ENCODE measurements at regions not wholly inside any gene's neighbourhood (a gene's known extent, or its start where the extent isn't known, plus 50 kb on each side); places are given as distances from the start of the nearest gene placed in this dataset.

DNA sequence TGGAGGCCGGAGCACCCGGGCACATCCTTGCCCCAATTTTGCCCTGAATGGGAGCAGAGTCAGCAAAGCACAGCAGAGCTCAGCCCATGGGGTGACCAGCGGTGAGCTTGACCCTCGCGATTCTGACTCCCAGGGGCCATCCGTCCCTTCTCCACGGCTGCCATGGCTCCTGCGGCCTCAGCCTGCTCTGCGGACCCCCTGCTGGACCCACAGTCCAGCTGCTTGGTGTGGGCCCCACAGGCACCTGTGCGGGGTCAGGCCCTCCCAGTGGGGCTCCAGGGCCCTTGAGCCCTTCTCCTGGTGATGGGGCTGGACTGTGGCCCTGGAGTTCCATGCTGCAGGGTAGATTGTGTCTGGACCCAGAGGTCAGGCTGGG lies 144.2 kb downstream of the ENGASE start:
- Histone ChIP-seq H4K20me1 (ENCODE audit: insufficient read depth) (no peaks in the 10 kb centered on the region), H3F3A (ENCODE audit: insufficient read depth, low read length, poor library complexity, severe bottlenecking) (no peaks in the 10 kb centered on the region), H3K36me3 (ENCODE audit: insufficient read depth, low read length) (no peaks in the 10 kb centered on the region), H3K9me3 (ENCODE audit: low read length) (no peaks in the 10 kb centered on the region), H3K27ac (ENCODE audit: low read length) (no peak overlapping the region), H2AFZ (ENCODE audit: low read depth, low read length) (no peak overlapping the region), H3K4me2 (ENCODE audit: low read length) (no peak overlapping the region), H3K4me3 (ENCODE audit: low read length) (no peak overlapping the region), H3K79me2 (replicated peaks; ENCODE audit: insufficient read depth, low read length) (no peaks in the 10 kb centered on the region), H3K27me3 (ENCODE audit: insufficient read depth, low read depth, low read length) (no peaks in the 10 kb centered on the region), H3K9me2 (ENCODE audit: insufficient read depth, low read length) (no peaks in the 10 kb centered on the region), H3K9ac (ENCODE audit: low read length) (no peak overlapping the region)
- no peak for TF ChIP-seq SMC3 (conservative IDR thresholded peaks at IDR 0.05; ENCODE audit: poor library complexity)
- TF ChIP-seq POLR2AphosphoS5 (IDR thresholded peaks at IDR 0.05) = no peak
- no peak for TF ChIP-seq TAF1 (IDR thresholded peaks at IDR 0.05; ENCODE audit: low read depth)
- TF ChIP-seq, protein P1, sequence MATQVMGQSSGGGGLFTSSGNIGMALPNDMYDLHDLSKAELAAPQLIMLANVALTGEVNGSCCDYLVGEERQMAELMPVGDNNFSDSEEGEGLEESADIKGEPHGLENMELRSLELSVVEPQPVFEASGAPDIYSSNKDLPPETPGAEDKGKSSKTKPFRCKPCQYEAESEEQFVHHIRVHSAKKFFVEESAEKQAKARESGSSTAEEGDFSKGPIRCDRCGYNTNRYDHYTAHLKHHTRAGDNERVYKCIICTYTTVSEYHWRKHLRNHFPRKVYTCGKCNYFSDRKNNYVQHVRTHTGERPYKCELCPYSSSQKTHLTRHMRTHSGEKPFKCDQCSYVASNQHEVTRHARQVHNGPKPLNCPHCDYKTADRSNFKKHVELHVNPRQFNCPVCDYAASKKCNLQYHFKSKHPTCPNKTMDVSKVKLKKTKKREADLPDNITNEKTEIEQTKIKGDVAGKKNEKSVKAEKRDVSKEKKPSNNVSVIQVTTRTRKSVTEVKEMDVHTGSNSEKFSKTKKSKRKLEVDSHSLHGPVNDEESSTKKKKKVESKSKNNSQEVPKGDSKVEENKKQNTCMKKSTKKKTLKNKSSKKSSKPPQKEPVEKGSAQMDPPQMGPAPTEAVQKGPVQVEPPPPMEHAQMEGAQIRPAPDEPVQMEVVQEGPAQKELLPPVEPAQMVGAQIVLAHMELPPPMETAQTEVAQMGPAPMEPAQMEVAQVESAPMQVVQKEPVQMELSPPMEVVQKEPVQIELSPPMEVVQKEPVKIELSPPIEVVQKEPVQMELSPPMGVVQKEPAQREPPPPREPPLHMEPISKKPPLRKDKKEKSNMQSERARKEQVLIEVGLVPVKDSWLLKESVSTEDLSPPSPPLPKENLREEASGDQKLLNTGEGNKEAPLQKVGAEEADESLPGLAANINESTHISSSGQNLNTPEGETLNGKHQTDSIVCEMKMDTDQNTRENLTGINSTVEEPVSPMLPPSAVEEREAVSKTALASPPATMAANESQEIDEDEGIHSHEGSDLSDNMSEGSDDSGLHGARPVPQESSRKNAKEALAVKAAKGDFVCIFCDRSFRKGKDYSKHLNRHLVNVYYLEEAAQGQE (IDR thresholded peaks at IDR 0.05; ENCODE audit: borderline replicate concordance) = no peak
- TF ChIP-seq EZH2 (IDR thresholded peaks at IDR 0.05; ENCODE audit: borderline replicate concordance, insufficient read depth, low read length, poor library complexity, severe bottlenecking) = no peak
- TF ChIP-seq MXI1 (conservative IDR thresholded peaks at IDR 0.05; ENCODE audit: poor library complexity, severe bottlenecking) = no peak
- TF ChIP-seq, protein P2, sequence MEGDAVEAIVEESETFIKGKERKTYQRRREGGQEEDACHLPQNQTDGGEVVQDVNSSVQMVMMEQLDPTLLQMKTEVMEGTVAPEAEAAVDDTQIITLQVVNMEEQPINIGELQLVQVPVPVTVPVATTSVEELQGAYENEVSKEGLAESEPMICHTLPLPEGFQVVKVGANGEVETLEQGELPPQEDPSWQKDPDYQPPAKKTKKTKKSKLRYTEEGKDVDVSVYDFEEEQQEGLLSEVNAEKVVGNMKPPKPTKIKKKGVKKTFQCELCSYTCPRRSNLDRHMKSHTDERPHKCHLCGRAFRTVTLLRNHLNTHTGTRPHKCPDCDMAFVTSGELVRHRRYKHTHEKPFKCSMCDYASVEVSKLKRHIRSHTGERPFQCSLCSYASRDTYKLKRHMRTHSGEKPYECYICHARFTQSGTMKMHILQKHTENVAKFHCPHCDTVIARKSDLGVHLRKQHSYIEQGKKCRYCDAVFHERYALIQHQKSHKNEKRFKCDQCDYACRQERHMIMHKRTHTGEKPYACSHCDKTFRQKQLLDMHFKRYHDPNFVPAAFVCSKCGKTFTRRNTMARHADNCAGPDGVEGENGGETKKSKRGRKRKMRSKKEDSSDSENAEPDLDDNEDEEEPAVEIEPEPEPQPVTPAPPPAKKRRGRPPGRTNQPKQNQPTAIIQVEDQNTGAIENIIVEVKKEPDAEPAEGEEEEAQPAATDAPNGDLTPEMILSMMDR (IDR thresholded peaks at IDR 0.05; ENCODE audit: poor library complexity, severe bottlenecking) = no peak
- no peak for TF ChIP-seq EP300 (conservative IDR thresholded peaks at IDR 0.05; ENCODE audit: poor library complexity, severe bottlenecking)
- no peak for TF ChIP-seq RAD21 (conservative IDR thresholded peaks at IDR 0.05)

DNA sequence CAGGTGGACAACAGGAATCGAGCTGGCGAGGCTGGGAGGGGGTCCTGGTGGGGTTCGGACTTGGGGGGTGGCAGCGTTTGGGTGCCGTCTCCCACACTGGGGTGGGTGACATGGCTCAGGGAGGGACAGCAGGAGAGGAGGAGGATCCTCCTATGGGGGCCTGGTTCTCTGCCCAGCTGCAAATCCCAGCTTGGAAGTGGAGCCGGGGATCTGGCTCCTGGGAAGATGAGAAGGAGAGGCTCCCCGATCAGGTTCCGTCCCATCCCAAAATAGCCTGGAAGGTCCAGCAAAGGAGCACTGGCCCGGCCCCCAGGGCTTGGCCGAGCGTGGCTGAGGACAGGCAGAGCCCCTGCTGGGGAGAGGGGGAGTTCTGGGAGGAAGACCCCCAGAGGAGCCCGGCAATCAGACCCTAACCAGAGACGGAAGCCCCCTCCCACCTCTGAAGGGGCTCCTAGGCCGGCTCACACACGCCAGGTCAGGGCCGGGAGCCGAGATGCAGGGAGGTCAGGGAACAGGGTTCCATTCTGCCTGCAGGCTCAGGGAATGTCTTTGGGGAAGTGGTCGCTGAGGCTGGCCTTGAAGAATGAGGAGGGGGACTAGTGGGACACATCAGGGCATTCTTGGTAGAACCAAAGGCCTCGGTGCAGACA lies 143.7 kb downstream of the ENGASE start:
- H3F3A ChIP-seq (ENCODE audit: insufficient read depth, low read length, poor library complexity, severe bottlenecking) = no peaks in the 10 kb centered on the region
- no peak overlapping the region for H2AFZ ChIP-seq (ENCODE audit: low read depth, low read length)
- H3K9me2 ChIP-seq (ENCODE audit: insufficient read depth, low read length) = no peaks in the 10 kb centered on the region
- H3K79me2 ChIP-seq (replicated peaks; ENCODE audit: insufficient read depth, low read length) = no peaks in the 10 kb centered on the region
- H3K9me3 ChIP-seq (ENCODE audit: low read length) = no peaks in the 10 kb centered on the region
- no peaks in the 10 kb centered on the region for H4K20me1 ChIP-seq (ENCODE audit: insufficient read depth)
- H3K36me3 ChIP-seq (ENCODE audit: insufficient read depth, low read length) = no peaks in the 10 kb centered on the region
- H3K9ac ChIP-seq (ENCODE audit: low read length) = no peak overlapping the region
- no peak overlapping the region for H3K27ac ChIP-seq (ENCODE audit: low read length)
- no peak overlapping the region for H3K4me3 ChIP-seq (ENCODE audit: low read length)
- TF ChIP-seq EP300 (conservative IDR thresholded peaks at IDR 0.05; ENCODE audit: poor library complexity, severe bottlenecking) = no peak
- TF ChIP-seq, protein P2 (IDR thresholded peaks at IDR 0.05; ENCODE audit: poor library complexity, severe bottlenecking) = no peak
- TF ChIP-seq POLR2AphosphoS5 (IDR thresholded peaks at IDR 0.05) = no peak
- TF ChIP-seq, protein P1 (IDR thresholded peaks at IDR 0.05; ENCODE audit: borderline replicate concordance) = no peak
- no peak for TF ChIP-seq EZH2 (IDR thresholded peaks at IDR 0.05; ENCODE audit: borderline replicate concordance, insufficient read depth, low read length, poor library complexity, severe bottlenecking)
- TF ChIP-seq RAD21 (conservative IDR thresholded peaks at IDR 0.05) = no peak
- TF ChIP-seq MXI1 (conservative IDR thresholded peaks at IDR 0.05; ENCODE audit: poor library complexity, severe bottlenecking) = no peak
- no peak for TF ChIP-seq SMC3 (conservative IDR thresholded peaks at IDR 0.05; ENCODE audit: poor library complexity)
- TF ChIP-seq TAF1 (IDR thresholded peaks at IDR 0.05; ENCODE audit: low read depth) = no peak
- no peaks in the 10 kb centered on the region for H3K27me3 ChIP-seq (ENCODE audit: insufficient read depth, low read depth, low read length)
- H3K4me2 ChIP-seq (ENCODE audit: low read length) = no peak overlapping the region

Measured in neural cell (in vitro differentiated cells).